CD4-positive, alpha-beta T cell treated with Interleukin-12 subunit alpha and Interleukin-12 subunit beta, for 1 hour (primary cell): ENCODE measurements at regions not wholly inside any gene's neighbourhood (a gene's known extent, or its start where the extent isn't known, plus 50 kb on each side); places are given as distances from the start of the nearest gene placed in this dataset.
"Not testable (repeated sequence)": the region's sequence is repeated elsewhere in the genome, so short reads cannot be mapped to it uniquely, and the experiment has no call there.

Experiments used
- DNase-seq: peaks from one replicate; pipeline ENCODE4 v3.0.0-alpha.2; 2020

- DNase-seq: no peak
Measured at GRCh38 chr19:30103981-30104380, 161.9 kb downstream of the URI1 start.

- DNase-seq: no peak
Measured at GRCh38 chr19:30105316-30105715, 163.3 kb downstream of the URI1 start.

- no peak for DNase-seq
Measured at GRCh38 chr19:30105727-30106126, 163.7 kb downstream of the URI1 start.

GRCh38 chr19:30106417-30107095 lies 164.5 kb downstream of the URI1 start:
- no peak for DNase-seq

- DNase-seq: no peak
Measured at GRCh38 chr19:30107251-30107650, 165.2 kb downstream of the URI1 start.

GRCh38 chr19:30109565-30109964 lies 167.5 kb downstream of the URI1 start:
- no peak for DNase-seq

- no peak for DNase-seq
Measured at GRCh38 chr19:30111021-30111855, 169.2 kb downstream of the URI1 start.

- no peak for DNase-seq
Measured at GRCh38 chr19:30112171-30112570, 170.1 kb downstream of the URI1 start.

GRCh38 chr19:30112666-30113065 lies 170.6 kb downstream of the URI1 start:
- no peak for DNase-seq

GRCh38 chr19:30113186-30113585 lies 171.1 kb downstream of the URI1 start:
- DNase-seq: no peak

- not testable (repeated sequence) for DNase-seq
Measured at GRCh38 chr19:30114095-30114494, 172.1 kb downstream of the URI1 start.

GRCh38 chr19:30115947-30116346 lies 173.9 kb downstream of the URI1 start:
- no peak for DNase-seq

- DNase-seq: no peak
Measured at GRCh38 chr19:30116530-30116929, 174.5 kb downstream of the URI1 start.

GRCh38 chr19:30116984-30117555 lies 175.0 kb downstream of the URI1 start:
- DNase-seq: no peak

GRCh38 chr19:30117636-30118145 lies 175.7 kb downstream of the URI1 start:
- no peak for DNase-seq

- no peak for DNase-seq
Measured at GRCh38 chr19:30118221-30118620, 176.2 kb downstream of the URI1 start.

- DNase-seq: no peak
Measured at GRCh38 chr19:30118760-30119159, 176.7 kb downstream of the URI1 start.

GRCh38 chr19:30119180-30119908 lies 177.3 kb downstream of the URI1 start:
- no peak for DNase-seq

GRCh38 chr19:30120860-30121484 lies 178.9 kb downstream of the URI1 start:
- DNase-seq: no peak

- no peak for DNase-seq
Measured at GRCh38 chr19:30122431-30122830, 180.4 kb downstream of the URI1 start.

- no peak for DNase-seq
Measured at GRCh38 chr19:30123119-30123518, 181.1 kb downstream of the URI1 start.

- DNase-seq: no peak
Measured at GRCh38 chr19:30123611-30124010, 181.6 kb downstream of the URI1 start.

- no peak for DNase-seq
Measured at GRCh38 chr19:30128211-30128610, 186.2 kb downstream of the URI1 start.
